Subcutaneous abdominal adipose tissue (tissue), 5 donors: ENCODE measurements at regions not wholly inside any gene's neighbourhood (a gene's known extent, or its start where the extent isn't known, plus 50 kb on each side); places are given as distances from the start of the nearest gene placed in this dataset.
"Not testable (repeated sequence)": the region's sequence is repeated elsewhere in the genome, so short reads cannot be mapped to it uniquely, and the experiment has no call there.

ENCODE experiments used
- H3K27ac ChIP-seq: one replicate; pipeline ENCODE4 v1.7.0; 2013; ENCODE audit warnings: low read depth, mild to moderate bottlenecking, inconsistent platforms, low read length, moderate library complexity
- H3K27me3 ChIP-seq, 5 donors: one replicate each; pipeline ENCODE4 v1.7.0; 2013; ENCODE audit warnings: low read length in 5 of 5, inconsistent platforms in 1 of 5; ENCODE audit not compliant: control insufficient read depth in 5 of 5, insufficient read depth in 4 of 5
- H3K36me3 ChIP-seq, 5 donors: one replicate each; pipeline ENCODE4 v1.7.0; 2013; ENCODE audit warnings: low read length in 5 of 5; ENCODE audit not compliant: control insufficient read depth in 5 of 5, insufficient read depth in 5 of 5
- H3K4me1 ChIP-seq, 5 donors: one replicate each; pipeline ENCODE4 v1.7.0; 2013; ENCODE audit warnings: low read length in 5 of 5, mild to moderate bottlenecking in 3 of 5, moderate library complexity in 1 of 5; ENCODE audit not compliant: control insufficient read depth in 5 of 5, insufficient read depth in 5 of 5
- H3K4me3 ChIP-seq, 5 donors: one replicate each; pipeline ENCODE4 v1.7.0; 2013; ENCODE audit warnings: low read length in 5 of 5, low read depth in 1 of 5
- H3K9ac ChIP-seq, 5 donors: one replicate each; pipeline ENCODE4 v1.7.0; 2013; ENCODE audit warnings: low read length in 5 of 5, mild to moderate bottlenecking in 4 of 5, moderate library complexity in 3 of 5
- H3K9me3 ChIP-seq, 5 donors: one replicate each; pipeline ENCODE4 v1.7.0; 2013; ENCODE audit warnings: low read length in 5 of 5; ENCODE audit not compliant: control insufficient read depth in 5 of 5
- donor health status: healthy.
- donor health status: healthy.
- donor health status: healthy.
- donor health status: healthy.
- donor health status: healthy.

DNA sequence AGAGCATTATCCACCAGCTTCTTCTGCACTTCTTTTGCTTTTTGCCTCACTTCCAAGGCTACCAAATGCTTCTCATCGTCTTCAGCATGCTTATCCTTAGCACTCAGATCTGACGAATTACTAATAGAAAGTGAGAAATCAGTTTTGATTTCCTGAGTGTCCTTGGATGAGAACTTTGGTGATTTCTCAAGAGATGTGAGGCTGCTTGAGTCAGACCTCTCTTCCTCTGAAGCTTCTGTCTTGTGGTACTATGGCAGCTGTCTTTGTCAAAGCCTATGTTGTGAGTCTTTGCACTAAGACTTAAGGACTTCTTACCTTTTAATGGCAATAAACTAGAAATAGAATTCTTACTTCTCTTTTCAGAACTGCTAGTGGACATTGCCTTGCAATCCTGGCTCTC, 169.9 kb downstream of the CPE start:
- H3K27ac ChIP-seq, result no peak overlapping the region

DNA sequence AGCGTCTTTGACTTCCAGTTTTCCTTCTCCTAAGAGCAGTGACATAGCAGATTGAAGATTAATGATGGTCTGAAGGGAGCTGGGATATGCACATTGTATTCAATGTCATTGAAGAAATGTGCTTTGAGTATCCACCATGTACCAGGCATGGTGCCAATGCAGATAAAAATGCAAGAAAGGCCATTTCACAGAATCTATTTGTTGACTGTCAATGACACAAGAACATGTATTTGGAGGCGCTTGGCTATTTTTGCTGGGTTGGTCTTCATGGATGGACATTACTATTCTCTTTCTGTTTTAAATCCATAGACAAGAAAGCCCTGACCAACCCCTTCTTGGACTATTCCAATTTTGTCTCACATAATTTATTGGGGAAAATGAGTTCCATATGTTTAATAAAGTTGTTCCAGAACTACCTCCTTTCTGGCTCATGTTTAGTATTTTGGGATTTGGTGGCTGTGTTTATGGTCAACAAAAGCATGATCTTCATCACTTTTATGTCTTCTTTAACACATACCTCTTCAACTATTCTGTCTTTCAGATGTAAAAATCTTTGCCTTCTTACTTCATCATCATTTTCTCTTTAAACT, 174.5 kb downstream of the CPE start:
- H3K36me3 ChIP-seq, result no peaks in the 10 kb centered on the region
- no peak overlapping the region for H3K9ac ChIP-seq
- no peaks in the 10 kb centered on the region for H3K4me1 ChIP-seq
- H3K4me3 ChIP-seq, result no peak overlapping the region
- H3K9me3 ChIP-seq, result no peaks in the 10 kb centered on the region
- H3K27ac ChIP-seq, result no peak overlapping the region
- H3K27me3 ChIP-seq, result no peaks in the 10 kb centered on the region

More for the DNA sequence above, 169.9 kb downstream of the CPE start:
- no peaks in the 10 kb centered on the region for H3K27me3 ChIP-seq
- H3K9ac ChIP-seq, result no peak overlapping the region
- no peaks in the 10 kb centered on the region for H3K9me3 ChIP-seq
- H3K36me3 ChIP-seq, result no peaks in the 10 kb centered on the region
- H3K4me1 ChIP-seq, result no peaks in the 10 kb centered on the region
- H3K4me3 ChIP-seq, result no peak overlapping the region

DNA sequence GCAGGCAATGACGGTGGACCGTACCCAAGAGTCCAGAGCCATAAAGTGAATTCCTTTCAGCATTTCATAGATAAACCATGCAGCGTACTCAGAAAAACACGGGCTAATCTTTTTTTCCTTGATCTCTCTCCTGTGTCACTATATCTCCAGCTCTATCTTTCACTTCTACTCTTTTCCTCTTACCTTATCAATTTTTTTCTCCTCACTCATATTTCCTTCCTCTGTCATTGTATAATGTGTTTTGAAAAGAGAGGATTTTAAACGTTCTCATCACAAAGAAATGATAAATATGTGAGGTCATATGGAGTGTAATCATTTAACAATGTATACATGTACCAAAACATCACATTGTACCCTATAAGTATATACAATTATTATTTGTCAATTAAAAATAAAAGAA, 176.5 kb downstream of the CPE start:
- no peaks in the 10 kb centered on the region for H3K27me3 ChIP-seq
- no peak overlapping the region for H3K9ac ChIP-seq
- no peak overlapping the region for H3K4me3 ChIP-seq
- H3K4me1 ChIP-seq, result no peaks in the 10 kb centered on the region
- no peaks in the 10 kb centered on the region for H3K36me3 ChIP-seq
- H3K27ac ChIP-seq, result no peak overlapping the region
- H3K9me3 ChIP-seq, result peaks cover 0 to 4% (median 0%) of the 10 kb centered on the region in 5 donors

DNA sequence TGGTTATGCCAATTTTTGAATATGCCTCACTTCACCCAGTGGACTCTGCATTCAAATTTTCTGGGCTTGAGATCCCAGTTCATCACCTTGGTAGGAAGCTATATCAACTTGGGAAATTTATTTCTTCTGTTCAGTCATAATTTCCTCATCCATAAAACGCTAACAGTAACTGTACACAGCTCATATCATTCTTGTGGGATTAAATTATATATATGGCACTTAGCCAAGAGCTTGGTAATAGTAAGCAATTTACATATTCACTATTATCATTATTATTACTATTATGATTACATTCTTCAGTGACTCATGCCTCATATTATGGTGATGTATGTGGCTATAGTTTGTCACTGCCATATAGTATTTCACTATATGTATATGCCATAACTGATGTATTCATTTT, 177.6 kb downstream of the CPE start:
- no peak overlapping the region for H3K4me3 ChIP-seq
- H3K27ac ChIP-seq, result no peak overlapping the region
- peaks cover 0 to 7% (median 3%) of the 10 kb centered on the region in 5 donors for H3K9me3 ChIP-seq

DNA sequence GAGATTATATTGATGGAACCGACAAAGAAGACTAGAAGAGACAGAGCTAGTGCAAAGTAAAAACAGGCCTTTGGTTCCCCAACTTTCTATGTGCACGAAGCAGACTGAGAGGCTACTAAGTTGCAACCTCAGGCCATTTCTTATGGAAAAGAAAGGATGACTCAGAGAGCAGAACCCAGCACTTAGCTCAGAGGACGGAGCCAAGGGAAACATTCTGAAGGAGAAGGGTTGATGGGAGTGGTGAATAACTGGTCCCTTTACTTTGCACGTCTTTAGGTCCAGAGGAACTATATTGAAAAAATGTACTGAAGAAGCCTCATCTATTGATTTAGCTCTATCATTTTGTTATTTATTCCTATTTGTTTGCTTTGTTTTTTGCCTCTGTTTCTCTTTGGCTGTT, 182.1 kb downstream of the CPE start:
- no peaks in the 10 kb centered on the region for H3K4me1 ChIP-seq
- no peak overlapping the region for H3K4me3 ChIP-seq
- H3K27me3 ChIP-seq, result no peaks in the 10 kb centered on the region
- H3K9ac ChIP-seq, result no peak overlapping the region
- H3K36me3 ChIP-seq, result no peaks in the 10 kb centered on the region
- H3K9me3 ChIP-seq, result peaks cover 0 to 9% (median 7%) of the 10 kb centered on the region in 5 donors
- no peak overlapping the region for H3K27ac ChIP-seq

More for the DNA sequence above, 177.6 kb downstream of the CPE start:
- Histone ChIP-seq H3K9ac (no peak overlapping the region), H3K27me3 (no peaks in the 10 kb centered on the region), H3K36me3 (no peaks in the 10 kb centered on the region), H3K4me1 (no peaks in the 10 kb centered on the region)

DNA sequence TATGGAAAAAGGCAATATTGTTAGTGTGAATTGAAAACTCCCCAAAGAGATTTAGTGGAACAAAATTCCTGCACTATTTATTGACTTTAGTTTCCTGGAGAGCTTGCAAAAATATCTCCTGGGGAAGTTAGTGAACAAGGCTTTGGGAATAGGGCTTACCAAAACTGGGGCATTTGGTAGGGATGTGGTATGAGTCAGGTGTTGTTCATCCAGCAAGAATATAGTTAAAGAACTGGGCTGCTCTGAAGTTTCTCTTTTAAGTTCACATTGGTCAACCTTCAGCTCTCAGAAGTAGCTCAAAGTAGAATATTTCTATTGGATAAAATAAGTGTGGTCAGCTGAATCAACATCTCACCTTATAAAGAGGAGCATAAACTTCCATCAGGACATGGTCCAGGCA, 185.0 kb downstream of the CPE start:
- H3K9ac ChIP-seq, result no peak overlapping the region
- H3K27me3 ChIP-seq, result no peaks in the 10 kb centered on the region
- no peaks in the 10 kb centered on the region for H3K4me1 ChIP-seq
- no peaks in the 10 kb centered on the region for H3K36me3 ChIP-seq
- H3K27ac ChIP-seq, result no peak overlapping the region
- H3K4me3 ChIP-seq, result no peak overlapping the region
- peaks cover 0 to 9% (median 7%) of the 10 kb centered on the region in 5 donors for H3K9me3 ChIP-seq

DNA sequence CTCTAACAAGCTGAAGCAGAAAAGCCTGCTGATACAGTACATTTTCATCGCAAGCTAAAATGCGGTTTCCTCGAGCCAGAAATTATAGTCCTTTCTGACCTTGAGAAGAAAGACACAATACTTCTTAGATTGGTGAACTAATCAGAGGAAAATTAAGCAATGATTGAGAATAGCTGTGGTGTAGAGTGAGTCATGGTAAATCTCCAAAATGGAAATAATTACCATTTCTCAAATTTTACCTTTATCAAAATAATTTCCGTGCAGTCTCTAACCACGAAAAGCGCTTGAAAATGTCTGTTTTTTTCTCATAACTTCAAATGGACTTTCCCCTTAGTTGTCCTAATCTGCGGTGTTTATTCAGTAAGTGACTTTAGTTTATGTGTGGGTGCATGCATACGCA, 190.2 kb downstream of the CPE start:
- H3K36me3 ChIP-seq, result no peaks in the 10 kb centered on the region
- H3K4me1 ChIP-seq, result no peaks in the 10 kb centered on the region

DNA sequence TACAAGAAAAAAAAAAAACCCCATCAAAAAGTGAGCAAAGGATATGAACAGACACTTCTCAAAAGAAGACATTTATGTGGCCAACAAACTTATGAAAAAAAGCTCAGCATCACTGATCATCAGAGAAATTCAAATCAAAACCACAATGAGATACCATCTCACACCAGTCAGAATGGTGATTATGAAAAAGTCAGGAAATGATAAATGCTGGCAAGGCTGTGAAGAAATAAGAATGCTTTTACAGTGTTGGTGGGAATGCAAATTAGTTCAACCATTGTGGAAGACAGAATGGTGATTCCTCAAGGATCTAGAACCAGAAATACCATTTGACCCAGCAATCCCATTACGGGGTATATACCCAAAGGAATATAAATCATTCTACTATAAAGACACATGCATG, 192.7 kb downstream of the CPE start:
- H3K9ac ChIP-seq, H3K4me3 ChIP-seq, H3K27me3 ChIP-seq, H3K4me1 ChIP-seq, H3K9me3 ChIP-seq, H3K36me3 ChIP-seq, H3K27ac ChIP-seq: not testable (repeated sequence)

More for the DNA sequence above, 190.2 kb downstream of the CPE start:
- H3K9ac ChIP-seq, result no peak overlapping the region
- H3K9me3 ChIP-seq, result no peaks in the 10 kb centered on the region
- H3K27me3 ChIP-seq, result no peaks in the 10 kb centered on the region
- H3K4me3 ChIP-seq, result no peak overlapping the region
- H3K27ac ChIP-seq, result no peak overlapping the region

DNA sequence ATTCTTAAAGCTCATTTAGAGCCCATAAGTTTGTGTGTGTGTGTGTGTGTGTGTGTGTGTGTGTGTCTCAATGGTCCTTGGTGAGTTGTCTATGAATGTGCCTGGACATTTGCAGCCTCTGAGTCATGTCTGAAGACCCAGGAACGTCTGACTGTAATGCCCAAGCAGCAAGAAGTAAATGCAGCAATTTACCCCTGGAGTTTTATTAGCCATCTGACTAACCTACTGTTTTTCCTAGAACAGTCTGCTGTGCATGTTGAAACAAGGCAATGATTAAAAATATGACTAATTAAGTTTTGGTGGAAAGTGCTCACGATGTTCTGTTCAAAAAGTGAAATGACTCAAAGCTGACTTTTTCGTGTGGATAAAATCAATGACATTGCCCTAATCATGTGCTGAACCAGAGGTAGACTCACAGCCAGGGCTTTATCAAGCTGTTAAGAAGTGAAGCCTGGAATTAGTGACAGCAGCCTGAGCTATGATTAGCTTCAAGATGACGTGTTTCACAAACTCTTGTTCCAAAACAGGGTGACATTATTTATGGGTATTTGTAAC, 201.6 kb downstream of the CPE start:
- Histone ChIP-seq H3K27ac (no peak overlapping the region), H3K4me3 (no peak overlapping the region), H3K4me1 (peaks cover 0 to 8% (median 0%) of the 10 kb centered on the region in 5 donors), H3K27me3 (no peaks in the 10 kb centered on the region), H3K9me3 (no peaks in the 10 kb centered on the region), H3K9ac (no peak overlapping the region), H3K36me3 (no peaks in the 10 kb centered on the region)

DNA sequence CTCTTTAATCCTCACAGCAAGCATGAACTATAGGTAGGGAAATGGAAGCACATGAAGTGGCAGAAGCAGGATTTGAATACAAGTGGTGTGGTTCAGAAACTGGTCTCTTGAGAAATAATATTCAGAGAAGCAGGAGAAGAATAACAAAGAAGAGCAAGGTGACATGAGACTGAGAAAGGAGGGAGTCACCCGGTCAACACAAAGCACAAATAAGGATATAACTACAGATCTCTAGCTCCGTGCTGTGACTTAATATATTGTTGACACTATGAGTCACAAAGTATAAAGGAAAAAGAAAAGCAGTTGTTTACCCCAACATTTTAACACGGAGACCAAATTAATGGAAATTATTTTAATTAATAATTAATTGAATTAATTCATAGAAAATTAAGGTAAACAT, 204.5 kb downstream of the CPE start:
- H3K27ac ChIP-seq, result no peak overlapping the region
- H3K36me3 ChIP-seq, result no peaks in the 10 kb centered on the region
- H3K27me3 ChIP-seq, result no peaks in the 10 kb centered on the region
- peaks cover 0 to 8% (median 2%) of the 10 kb centered on the region in 5 donors for H3K4me1 ChIP-seq
- no peaks in the 10 kb centered on the region for H3K9me3 ChIP-seq
- H3K9ac ChIP-seq, result no peak overlapping the region
- no peak overlapping the region for H3K4me3 ChIP-seq
